ENCODE measurements at regions not wholly inside any gene's neighbourhood (a gene's known extent, or its start where the extent isn't known, plus 50 kb on each side); places are given as distances from the start of the nearest gene placed in this dataset.

DNA sequence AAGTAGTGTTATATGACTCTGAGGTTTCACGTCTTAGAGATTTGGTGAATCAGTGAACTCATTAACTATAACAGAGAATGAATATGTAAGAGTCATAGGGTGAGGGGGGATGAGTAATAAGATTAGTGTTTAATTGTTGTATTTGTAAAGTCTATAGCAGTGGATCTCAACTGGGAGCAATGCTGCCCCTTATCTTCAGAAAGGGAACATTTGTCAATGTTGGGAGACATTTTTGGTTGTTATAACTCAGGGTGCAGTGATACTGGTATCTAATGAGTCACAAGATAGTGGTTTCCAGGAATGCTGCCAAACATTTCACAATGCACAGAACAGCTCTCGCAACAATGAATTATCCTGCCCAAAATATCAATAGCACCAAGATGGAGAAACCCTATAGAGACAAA, 1193.7 kb downstream of the GALC start:
- H3K4me3 ChIP-seq (replicated peaks in 1 of 3; ENCODE audit: insufficient read depth in 1 of 3, low read depth in 1 of 3, low read length in 3 of 3) = no peak overlapping the region
- intact Hi-C loops (cut with micrococcal nuclease) = no loop called here

DNA sequence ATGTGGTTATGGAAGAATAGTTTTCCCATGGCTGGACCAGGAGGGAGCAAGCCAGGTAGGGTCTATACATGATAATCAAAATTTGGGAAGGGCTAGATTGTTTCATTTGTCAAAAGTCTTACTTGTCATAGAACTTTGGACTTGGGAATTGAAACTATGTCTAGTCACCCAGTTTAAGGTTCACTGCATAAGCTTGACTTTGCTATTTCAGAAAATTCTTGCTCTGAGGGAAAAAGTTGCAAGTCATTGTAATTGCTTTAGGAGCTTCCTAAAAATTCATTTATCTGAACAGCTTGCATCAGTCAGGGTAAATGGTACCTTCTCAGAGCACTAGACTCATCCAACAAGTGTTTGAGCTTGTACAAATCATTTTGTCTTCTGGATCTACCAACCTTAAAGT, 1194.7 kb downstream of the GALC start:
- DNase-seq (ENCODE audit: low read depth, low spot score) = no peak
- ChIA-PET CTCF (no interaction called here), POLR2A (no interaction called here)
- no peaks in the 10 kb centered on the region for H3K79me2 ChIP-seq (ENCODE audit: control insufficient read depth, insufficient read depth, low read length)
- H3K4me2 ChIP-seq (ENCODE audit: insufficient read depth, low read length) = no peak overlapping the region
- no peak overlapping the region for H3K4me3 ChIP-seq (replicated peaks in 1 of 3; ENCODE audit: insufficient read depth in 1 of 3, low read depth in 1 of 3, low read length in 3 of 3)
- no peaks in the 10 kb centered on the region for H3K27me3 ChIP-seq (ENCODE audit: control insufficient read depth in 2 of 2, insufficient read depth in 2 of 2, low read length in 2 of 2)
- dilution Hi-C loops (cut with MboI; ENCODE audit: extremely low pct_ligation_motif_present, low sequenced_read_pairs) (no loop called here), intact Hi-C loops (cut with micrococcal nuclease) (no loop called here)
- no peak for FAIRE-seq
- TF ChIP-seq FOS (IDR thresholded peaks at IDR 0.05; ENCODE audit: borderline replicate concordance, insufficient read depth, low read length) = no peak
- no peak for TF ChIP-seq MYC (IDR thresholded peaks at IDR 0.05; ENCODE audit: low read depth, low read length)
- no peak for TF ChIP-seq MAX (IDR thresholded peaks at IDR 0.05; ENCODE audit: insufficient read depth, insufficient read length)
- no peak for TF ChIP-seq CTCF (IDR thresholded peaks at IDR 0.05; ENCODE audit: extremely low read depth in 1 of 2, insufficient read depth in 1 of 2, low read depth in 1 of 2, low read length in 2 of 2)
- TF ChIP-seq GATA2 (IDR thresholded peaks at IDR 0.05; ENCODE audit: insufficient read depth, insufficient read length, low read depth, low read length) = no peak
- no peak for TF ChIP-seq EZH2 (IDR thresholded peaks at IDR 0.05; ENCODE audit: borderline replicate concordance, low read depth, low read length, severe bottlenecking)
- TF ChIP-seq JUN (IDR thresholded peaks at IDR 0.05; ENCODE audit: borderline replicate concordance, insufficient read depth, insufficient read length, low read depth) = no peak
- no peak for TF ChIP-seq POLR2AphosphoS5 (IDR thresholded peaks at IDR 0.05; ENCODE audit: insufficient read depth, low read depth, low read length)
- no peak for TF ChIP-seq POLR2A (IDR thresholded peaks at IDR 0.05; ENCODE audit: low read depth, low read length)
- no peaks in the 10 kb centered on the region for H3K9me1 ChIP-seq (replicated peaks; ENCODE audit: control insufficient read depth, extremely low read depth, insufficient read depth, low read length)
- no peaks in the 10 kb centered on the region for H4K20me1 ChIP-seq (replicated peaks; ENCODE audit: control insufficient read depth, extremely low read depth, insufficient read depth, low read length)
- no TSS peak for BruUV-seq (replicated peaks)
- H3K36me3 ChIP-seq (ENCODE audit: control insufficient read depth in 2 of 2, extremely low read depth in 1 of 2, insufficient read depth in 2 of 2, low read length in 2 of 2) = no peaks in the 10 kb centered on the region
- no peak overlapping the region for H3K27ac ChIP-seq (ENCODE audit: insufficient read depth, low read depth, low read length)
- H3K9me3 ChIP-seq (replicated peaks; ENCODE audit: control insufficient read depth, insufficient read depth, low read length) = no peaks in the 10 kb centered on the region
- H3K9ac ChIP-seq (replicated peaks; ENCODE audit: extremely low read depth, insufficient read depth, low read length) = no peak overlapping the region
- H3K4me1 ChIP-seq (ENCODE audit: control insufficient read depth, extremely low read depth, insufficient read depth, low read length) = no peaks in the 10 kb centered on the region
- no peak overlapping the region for H2AFZ ChIP-seq (ENCODE audit: low read depth, low read length)

More for the DNA sequence above, 1193.7 kb downstream of the GALC start:
- H3K4me1 ChIP-seq (ENCODE audit: control insufficient read depth, extremely low read depth, insufficient read depth, low read length) = no peaks in the 10 kb centered on the region
- TF ChIP-seq POLR2AphosphoS5 (IDR thresholded peaks at IDR 0.05; ENCODE audit: insufficient read depth, low read depth, low read length) = no peak
- TF ChIP-seq EZH2 (IDR thresholded peaks at IDR 0.05; ENCODE audit: borderline replicate concordance, low read depth, low read length, severe bottlenecking) = no peak
- TF ChIP-seq CTCF (IDR thresholded peaks at IDR 0.05; ENCODE audit: extremely low read depth in 1 of 2, insufficient read depth in 1 of 2, low read depth in 1 of 2, low read length in 2 of 2) = no peak
- no peak for TF ChIP-seq FOS (IDR thresholded peaks at IDR 0.05; ENCODE audit: borderline replicate concordance, insufficient read depth, low read length)
- TF ChIP-seq JUN (IDR thresholded peaks at IDR 0.05; ENCODE audit: borderline replicate concordance, insufficient read depth, insufficient read length, low read depth) = no peak
- ChIA-PET CTCF (no interaction called here), POLR2A (no interaction called here)
- BruUV-seq (replicated peaks) = no TSS peak
- no peak overlapping the region for H3K27ac ChIP-seq (ENCODE audit: insufficient read depth, low read depth, low read length)
- H2AFZ ChIP-seq (ENCODE audit: low read depth, low read length) = no peak overlapping the region
- H3K9ac ChIP-seq (replicated peaks; ENCODE audit: extremely low read depth, insufficient read depth, low read length) = no peak overlapping the region
- H3K79me2 ChIP-seq (ENCODE audit: control insufficient read depth, insufficient read depth, low read length) = no peaks in the 10 kb centered on the region
- no peak for FAIRE-seq
- H3K27me3 ChIP-seq (ENCODE audit: control insufficient read depth in 2 of 2, insufficient read depth in 2 of 2, low read length in 2 of 2) = no peaks in the 10 kb centered on the region
- no peak overlapping the region for H3K4me2 ChIP-seq (ENCODE audit: insufficient read depth, low read length)
- no peaks in the 10 kb centered on the region for H3K36me3 ChIP-seq (ENCODE audit: control insufficient read depth in 2 of 2, extremely low read depth in 1 of 2, insufficient read depth in 2 of 2, low read length in 2 of 2)
- no peaks in the 10 kb centered on the region for H3K9me3 ChIP-seq (replicated peaks; ENCODE audit: control insufficient read depth, insufficient read depth, low read length)
- H4K20me1 ChIP-seq (replicated peaks; ENCODE audit: control insufficient read depth, extremely low read depth, insufficient read depth, low read length) = no peaks in the 10 kb centered on the region
- H3K9me1 ChIP-seq (replicated peaks; ENCODE audit: control insufficient read depth, extremely low read depth, insufficient read depth, low read length) = no peaks in the 10 kb centered on the region
- dilution Hi-C loops (cut with MboI; ENCODE audit: extremely low pct_ligation_motif_present, low sequenced_read_pairs) = no loop called here
- no peak for DNase-seq (ENCODE audit: low read depth, low spot score)
